Esophagus muscularis mucosa (tissue), 3 donors: ENCODE measurements at regions not wholly inside any gene's neighbourhood (a gene's known extent, or its start where the extent isn't known, plus 50 kb on each side); places are given as distances from the start of the nearest gene placed in this dataset.

ENCODE experiments used
- CTCF ChIP-seq, 3 experiments: fragments of 200-600 bp in 2 of 3; fragments of 450-650 bp in 1 of 3; sonication (generic) in 2 of 3; IDR thresholded peaks; one replicate each; pipeline ENCODE4 v1.5.1; 2017 to 2019; ENCODE audit warnings: antibody characterized with exemption in 3 of 3, mild to moderate bottlenecking in 2 of 3, moderate library complexity in 1 of 3
- POLR2A ChIP-seq: fragments of 450-650 bp; IDR thresholded peaks from one replicate; pipeline ENCODE4 v1.6.1; 2017; ENCODE audit warnings: antibody characterized with exemption, moderate library complexity, mild to moderate bottlenecking, low read depth
- POLR2AphosphoS5 ChIP-seq, 2 donors: sonication (generic); formaldehyde crosslinking; IDR thresholded peaks; one replicate each; pipeline ENCODE4 v1.6.1; 2017; ENCODE audit warnings: antibody characterized with exemption in 2 of 2

GRCh38 chr10:27451054-27451453, 53.0 kb upstream of the RAB18 start:
- no peak for TF ChIP-seq CTCF (IDR thresholded peaks at IDR 0.05)
- no peak for TF ChIP-seq POLR2A
- TF ChIP-seq POLR2AphosphoS5 (IDR thresholded peaks at IDR 0.05) = no peak
